Neutrophil (primary cell): ENCODE measurements at regions not wholly inside any gene's neighbourhood (a gene's known extent, or its start where the extent isn't known, plus 50 kb on each side); places are given as distances from the start of the nearest gene placed in this dataset.

ENCODE experiments used
- H3K27ac ChIP-seq: fragments of 200-600 bp; sonication (generic); 2 replicates; pipeline ENCODE4 v1.5.1; 2016; ENCODE audit warnings: mild to moderate bottlenecking, moderate library complexity
- H3K27me3 ChIP-seq: fragments of 200-600 bp; sonication (generic); 2 replicates; pipeline ENCODE4 v1.6.0; 2016; ENCODE audit warnings: mild to moderate bottlenecking
- H3K36me3 ChIP-seq: fragments of 200-600 bp; sonication (generic); 2 replicates; pipeline ENCODE4 v1.5.1; 2017
- H3K4me1 ChIP-seq, 2 experiments: fragments of 200-600 bp in 1 of 2; sonication (generic) in 1 of 2; 1 replicate in 1 of 2; 2 replicates in 1 of 2; pipeline versions ENCODE4 v1.5.1 to v1.6.1; 2013 to 2016; ENCODE audit warnings: low read depth in 1 of 2, low read length in 1 of 2, mild to moderate bottlenecking in 1 of 2, moderate library complexity in 1 of 2; ENCODE audit not compliant: control insufficient read depth in 1 of 2, insufficient read depth in 1 of 2
- H3K4me3 ChIP-seq, 2 experiments: fragments of 200-600 bp in 1 of 2; sonication (generic) in 1 of 2; 1 replicate in 1 of 2; 2 replicates in 1 of 2; pipeline ENCODE4 v1.5.1; 2013 to 2016; ENCODE audit warnings: low read depth in 1 of 2, low read length in 1 of 2, mild to moderate bottlenecking in 1 of 2, moderate library complexity in 1 of 2
- H3K9me3 ChIP-seq: fragments of 200-600 bp; sonication (generic); 2 replicates; pipeline ENCODE4 v1.5.1; 2016
- CTCF ChIP-seq: fragments of 200-600 bp; sonication (generic); IDR thresholded peaks from 2 replicates; pipeline ENCODE4 v1.5.1; 2016; ENCODE audit warnings: antibody characterized with exemption

GRCh38 chr4:26161030-26161824 is 159.6 kb upstream of the RBPJ start:
- H3K4me1 ChIP-seq = no peaks in the 10 kb centered on the region

GRCh38 chr4:26162101-26162500 is 158.7 kb upstream of the RBPJ start:
- TF ChIP-seq CTCF = no peak
- Histone ChIP-seq H3K9me3 (no peaks in the 10 kb centered on the region), H3K36me3 (no peaks in the 10 kb centered on the region), H3K27me3 (no peaks in the 10 kb centered on the region), H3K4me3 (no peak overlapping the region), H3K4me1 (no peaks in the 10 kb centered on the region), H3K27ac (no peak overlapping the region)

More at GRCh38 chr4:26161030-26161824, 159.6 kb upstream of the RBPJ start:
- H3K27ac ChIP-seq = no peak overlapping the region
- no peaks in the 10 kb centered on the region for H3K9me3 ChIP-seq
- no peaks in the 10 kb centered on the region for H3K36me3 ChIP-seq
- H3K27me3 ChIP-seq = no peaks in the 10 kb centered on the region
- TF ChIP-seq CTCF = no peak
- H3K4me3 ChIP-seq = no peak overlapping the region

GRCh38 chr4:26163425-26164362 is 157.1 kb upstream of the RBPJ start:
- H3K4me3 ChIP-seq = no peak overlapping the region
- H3K9me3 ChIP-seq = no peaks in the 10 kb centered on the region
- no peaks in the 10 kb centered on the region for H3K27me3 ChIP-seq
- no peak for TF ChIP-seq CTCF
- H3K36me3 ChIP-seq = no peaks in the 10 kb centered on the region
- H3K27ac ChIP-seq = no peak overlapping the region
- no peaks in the 10 kb centered on the region for H3K4me1 ChIP-seq

GRCh38 chr4:26171501-26171900 is 149.3 kb upstream of the RBPJ start:
- no peaks in the 10 kb centered on the region for H3K9me3 ChIP-seq
- no peaks in the 10 kb centered on the region for H3K4me1 ChIP-seq
- H3K36me3 ChIP-seq = no peaks in the 10 kb centered on the region
- no peak overlapping the region for H3K27ac ChIP-seq
- no peak for TF ChIP-seq CTCF
- H3K4me3 ChIP-seq = no peak overlapping the region
- no peaks in the 10 kb centered on the region for H3K27me3 ChIP-seq

- no peak overlapping the region for H3K4me3 ChIP-seq
- H3K27me3 ChIP-seq = no peaks in the 10 kb centered on the region
- no peak for TF ChIP-seq CTCF
- H3K27ac ChIP-seq = no peak overlapping the region
- H3K4me1 ChIP-seq = no peaks in the 10 kb centered on the region
- H3K9me3 ChIP-seq = no peaks in the 10 kb centered on the region
- no peaks in the 10 kb centered on the region for H3K36me3 ChIP-seq
Measured at GRCh38 chr4:26171941-26172340, 148.9 kb upstream of the RBPJ start.
